Activated CD4-positive, alpha-beta T cell treated with anti-CD3 and anti-CD28 coated beads, Interleukin-2, amount 50 U/mL, for 16 hours (primary cell): ENCODE measurements at regions not wholly inside any gene's neighbourhood (a gene's known extent, or its start where the extent isn't known, plus 50 kb on each side); places are given as distances from the start of the nearest gene placed in this dataset.

ENCODE experiments used
- DNase-seq: peaks from one replicate; pipeline ENCODE4 v3.0.0-alpha.2; 2020

GRCh38 chr5:120362426-120362825 lies 101.7 kb upstream of the PRR16 start:
- no peak for DNase-seq

- DNase-seq = no peak
Observed at GRCh38 chr5:120365656-120366446, 98.2 kb upstream of the PRR16 start.

- no peak for DNase-seq
Observed at GRCh38 chr5:120367896-120368634, 96.0 kb upstream of the PRR16 start.

- no peak for DNase-seq
Observed at GRCh38 chr5:120368923-120369715, 95.0 kb upstream of the PRR16 start.

- no peak for DNase-seq
Observed at GRCh38 chr5:120372899-120373298, 91.2 kb upstream of the PRR16 start.

GRCh38 chr5:120375248-120375647 lies 88.9 kb upstream of the PRR16 start:
- DNase-seq = no peak

GRCh38 chr5:120380644-120381043 lies 83.5 kb upstream of the PRR16 start:
- DNase-seq = no peak

GRCh38 chr5:120382833-120383232 lies 81.3 kb upstream of the PRR16 start:
- DNase-seq = no peak

- DNase-seq = no peak
Observed at GRCh38 chr5:120386981-120387380, 77.1 kb upstream of the PRR16 start.

- peak; percentile 46 for DNase-seq
Observed at GRCh38 chr5:120388016-120388781, 75.9 kb upstream of the PRR16 start.

- no peak for DNase-seq
Observed at GRCh38 chr5:120394259-120394658, 69.8 kb upstream of the PRR16 start.

GRCh38 chr5:120396186-120396585 lies 67.9 kb upstream of the PRR16 start:
- no peak for DNase-seq

- no peak for DNase-seq
Observed at GRCh38 chr5:120400356-120400755, 63.7 kb upstream of the PRR16 start.

GRCh38 chr5:120402606-120403005 lies 61.5 kb upstream of the PRR16 start:
- no peak for DNase-seq

- DNase-seq = no peak
Observed at GRCh38 chr5:120405286-120405864, 58.7 kb upstream of the PRR16 start.

GRCh38 chr5:120405923-120406322 lies 58.2 kb upstream of the PRR16 start:
- DNase-seq = no peak

- no peak for DNase-seq
Observed at GRCh38 chr5:120413686-120414085, 50.4 kb upstream of the PRR16 start.
